ENCODE measurements at regions not wholly inside any gene's neighbourhood (a gene's known extent, or its start where the extent isn't known, plus 50 kb on each side); places are given as distances from the start of the nearest gene placed in this dataset.
"Not testable (repeated sequence)": the region's sequence is repeated elsewhere in the genome, so short reads cannot be mapped to it uniquely, and the experiment has no call there.

- TF ChIP-seq HNRNPH1 (optimal IDR thresholded peaks at IDR 0.05; ENCODE audit: low read depth, low read length) (no peak), ZFP37 (CRISPR knock-in tag; IDR thresholded peaks at IDR 0.05; ENCODE audit: borderline replicate concordance) (no peak)
- TF ChIP-seq, protein P1, sequence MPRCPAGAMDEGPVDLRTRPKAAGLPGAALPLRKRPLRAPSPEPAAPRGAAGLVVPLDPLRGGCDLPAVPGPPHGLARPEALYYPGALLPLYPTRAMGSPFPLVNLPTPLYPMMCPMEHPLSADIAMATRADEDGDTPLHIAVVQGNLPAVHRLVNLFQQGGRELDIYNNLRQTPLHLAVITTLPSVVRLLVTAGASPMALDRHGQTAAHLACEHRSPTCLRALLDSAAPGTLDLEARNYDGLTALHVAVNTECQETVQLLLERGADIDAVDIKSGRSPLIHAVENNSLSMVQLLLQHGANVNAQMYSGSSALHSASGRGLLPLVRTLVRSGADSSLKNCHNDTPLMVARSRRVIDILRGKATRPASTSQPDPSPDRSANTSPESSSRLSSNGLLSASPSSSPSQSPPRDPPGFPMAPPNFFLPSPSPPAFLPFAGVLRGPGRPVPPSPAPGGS (CRISPR knock-in tag; IDR thresholded peaks at IDR 0.05): no peak
- TF ChIP-seq, protein P2, sequence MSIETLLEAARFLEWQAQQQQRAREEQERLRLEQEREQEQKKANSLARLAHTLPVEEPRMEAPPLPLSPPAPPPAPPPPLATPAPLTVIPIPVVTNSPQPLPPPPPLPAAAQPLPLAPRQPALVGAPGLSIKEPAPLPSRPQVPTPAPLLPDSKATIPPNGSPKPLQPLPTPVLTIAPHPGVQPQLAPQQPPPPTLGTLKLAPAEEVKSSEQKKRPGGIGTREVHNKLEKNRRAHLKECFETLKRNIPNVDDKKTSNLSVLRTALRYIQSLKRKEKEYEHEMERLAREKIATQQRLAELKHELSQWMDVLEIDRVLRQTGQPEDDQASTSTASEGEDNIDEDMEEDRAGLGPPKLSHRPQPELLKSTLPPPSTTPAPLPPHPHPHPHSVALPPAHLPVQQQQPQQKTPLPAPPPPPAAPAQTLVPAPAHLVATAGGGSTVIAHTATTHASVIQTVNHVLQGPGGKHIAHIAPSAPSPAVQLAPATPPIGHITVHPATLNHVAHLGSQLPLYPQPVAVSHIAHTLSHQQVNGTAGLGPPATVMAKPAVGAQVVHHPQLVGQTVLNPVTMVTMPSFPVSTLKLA (IDR thresholded peaks at IDR 0.05): peak; percentile 35; the same call in 1 of the 2 replicates
- TF ChIP-seq, protein P3, sequence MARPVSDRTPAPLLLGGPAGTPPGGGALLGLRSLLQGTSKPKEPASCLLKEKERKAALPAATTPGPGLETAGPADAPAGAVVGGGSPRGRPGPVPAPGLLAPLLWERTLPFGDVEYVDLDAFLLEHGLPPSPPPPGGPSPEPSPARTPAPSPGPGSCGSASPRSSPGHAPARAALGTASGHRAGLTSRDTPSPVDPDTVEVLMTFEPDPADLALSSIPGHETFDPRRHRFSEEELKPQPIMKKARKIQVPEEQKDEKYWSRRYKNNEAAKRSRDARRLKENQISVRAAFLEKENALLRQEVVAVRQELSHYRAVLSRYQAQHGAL (CRISPR knock-in tag; IDR thresholded peaks at IDR 0.05; ENCODE audit: not compliant biosample characterization): no peak
- FAIRE-seq (no peak), ATAC-seq (no peak), DNase-seq (ENCODE audit: low spot score) (no peak)
- no peaks in the 10 kb centered on the region for H4K20me1 ChIP-seq (ENCODE audit: insufficient read depth, low read length)
- H3K4me1 ChIP-seq (ENCODE audit: insufficient read depth, low read length): no peaks in the 10 kb centered on the region
- CTCF ChIA-PET (ENCODE audit: low intra/inter-chr PET ratio, low total read pairs): no interaction called here
- H3K27me3 ChIP-seq (ENCODE audit: control insufficient read depth in 1 of 2, insufficient read depth in 2 of 2, low read length in 2 of 2): no peaks in the 10 kb centered on the region
- no peaks in the 10 kb centered on the region for H3K9me3 ChIP-seq (ENCODE audit: low read length)
- H3K4me2 ChIP-seq (ENCODE audit: low read depth, low read length): no peak overlapping the region
- intact Hi-C loops (cut with micrococcal nuclease; ENCODE audit: unreplicated experiment): no loop called here
- POLR2A ChIA-PET: no interaction called here
- no peak overlapping the region for H3K27ac ChIP-seq (ENCODE audit: extremely low read length, insufficient read depth, low read length)
- no peak overlapping the region for H2AFZ ChIP-seq (ENCODE audit: low read length)
- no peak overlapping the region for H3K4me3 ChIP-seq (replicated peaks in 1 of 3; ENCODE audit: insufficient read depth in 1 of 3, low read depth in 2 of 3, low read length in 3 of 3)
- H3K9ac ChIP-seq (ENCODE audit: insufficient read depth, low read depth, low read length): no peak overlapping the region
- BruUV-seq (replicated peaks): no TSS peak
- no peaks in the 10 kb centered on the region for H3K79me2 ChIP-seq (ENCODE audit: insufficient read depth, low read length)
- H3K36me3 ChIP-seq (replicated peaks in 1 of 2; ENCODE audit: control insufficient read depth in 1 of 2, insufficient read depth in 2 of 2, low read length in 2 of 2): no peaks in the 10 kb centered on the region
- 91% methylated on average over 2 of the region's 2 CpGs for whole genome bisulfite sequencing (ENCODE audit: low lambda C conversion rate)
- in situ Hi-C loops (cut with HindIII; ENCODE audit: extremely low pct_ligation_motif_present, low pct_unique_long_range_greater_than_20kb): no loop called here
These were observed 69.9 kb upstream of the NAA35 start for GRCh38 chr9:85871008-85871407.

GRCh38 chr9:85871683-85872082 lies 69.3 kb upstream of the NAA35 start:
- not testable (repeated sequence) for BruUV-seq (replicated peaks)

More at GRCh38 chr9:85871683-85872082, 69.3 kb upstream of the NAA35 start:
- H3K9me3 ChIP-seq (ENCODE audit: low read length); H3K4me1 ChIP-seq (ENCODE audit: insufficient read depth, low read length); ATAC-seq; H3K4me3 ChIP-seq (replicated peaks in 1 of 3; ENCODE audit: insufficient read depth in 1 of 3, low read depth in 2 of 3, low read length in 3 of 3); in situ Hi-C loops (cut with HindIII; ENCODE audit: extremely low pct_ligation_motif_present, low pct_unique_long_range_greater_than_20kb); H3K36me3 ChIP-seq (replicated peaks in 1 of 2; ENCODE audit: control insufficient read depth in 1 of 2, insufficient read depth in 2 of 2, low read length in 2 of 2); POLR2A ChIA-PET; H3K9ac ChIP-seq (ENCODE audit: insufficient read depth, low read depth, low read length); CTCF ChIA-PET (ENCODE audit: low intra/inter-chr PET ratio, low total read pairs); H3K4me2 ChIP-seq (ENCODE audit: low read depth, low read length); H4K20me1 ChIP-seq (ENCODE audit: insufficient read depth, low read length); H3K27me3 ChIP-seq (ENCODE audit: control insufficient read depth in 1 of 2, insufficient read depth in 2 of 2, low read length in 2 of 2); intact Hi-C loops (cut with micrococcal nuclease; ENCODE audit: unreplicated experiment); FAIRE-seq; H3K79me2 ChIP-seq (ENCODE audit: insufficient read depth, low read length); DNase-seq (ENCODE audit: low spot score); H3K27ac ChIP-seq (ENCODE audit: extremely low read length, insufficient read depth, low read length); H2AFZ ChIP-seq (ENCODE audit: low read length): not testable (repeated sequence)
- 67% methylated on average over 5 of the region's 5 CpGs for WGBS (ENCODE audit: low lambda C conversion rate)
